ENCODE measurements at regions not wholly inside any gene's neighbourhood (a gene's known extent, or its start where the extent isn't known, plus 50 kb on each side); places are given as distances from the start of the nearest gene placed in this dataset.

DNA sequence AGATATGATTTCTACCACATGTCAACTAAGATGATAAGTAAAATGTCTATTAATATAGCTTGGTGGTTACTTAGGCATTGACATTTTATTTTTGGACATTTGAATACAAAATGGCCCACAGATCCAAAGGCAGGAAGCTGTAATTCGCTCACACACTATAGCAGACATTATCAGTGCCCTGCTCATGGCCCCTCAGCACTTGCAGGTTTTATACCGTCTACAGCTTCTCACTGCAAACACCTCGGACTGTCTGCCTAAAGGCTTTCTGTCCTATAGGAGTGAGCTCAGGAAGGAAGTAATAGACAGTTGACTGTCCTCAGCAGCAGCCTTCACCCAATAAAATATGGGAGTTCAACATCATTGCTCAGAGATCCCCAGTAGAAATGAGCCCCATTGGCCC, 140.8 kb upstream of the RASA1 start:
- Histone ChIP-seq H3K36me3 (ENCODE audit: insufficient read depth, low read length) (no peaks in the 10 kb centered on the region), H3K4me3 (ENCODE audit: low read length) (no peak overlapping the region), H2AFZ (ENCODE audit: low read depth, low read length) (no peak overlapping the region), H3K4me2 (ENCODE audit: low read length) (no peak overlapping the region), H3K79me2 (replicated peaks; ENCODE audit: insufficient read depth, low read length) (no peaks in the 10 kb centered on the region), H3K27ac (ENCODE audit: low read length) (no peak overlapping the region), H3F3A (ENCODE audit: insufficient read depth, low read length, poor library complexity, severe bottlenecking) (no peaks in the 10 kb centered on the region), H3K27me3 (ENCODE audit: insufficient read depth, low read depth, low read length) (no peaks in the 10 kb centered on the region), H3K9ac (ENCODE audit: low read length) (no peak overlapping the region), H3K9me3 (ENCODE audit: low read length) (no peaks in the 10 kb centered on the region), H4K20me1 (ENCODE audit: insufficient read depth) (no peaks in the 10 kb centered on the region), H3K9me2 (ENCODE audit: insufficient read depth, low read length) (no peaks in the 10 kb centered on the region)
- TF ChIP-seq, protein P1, sequence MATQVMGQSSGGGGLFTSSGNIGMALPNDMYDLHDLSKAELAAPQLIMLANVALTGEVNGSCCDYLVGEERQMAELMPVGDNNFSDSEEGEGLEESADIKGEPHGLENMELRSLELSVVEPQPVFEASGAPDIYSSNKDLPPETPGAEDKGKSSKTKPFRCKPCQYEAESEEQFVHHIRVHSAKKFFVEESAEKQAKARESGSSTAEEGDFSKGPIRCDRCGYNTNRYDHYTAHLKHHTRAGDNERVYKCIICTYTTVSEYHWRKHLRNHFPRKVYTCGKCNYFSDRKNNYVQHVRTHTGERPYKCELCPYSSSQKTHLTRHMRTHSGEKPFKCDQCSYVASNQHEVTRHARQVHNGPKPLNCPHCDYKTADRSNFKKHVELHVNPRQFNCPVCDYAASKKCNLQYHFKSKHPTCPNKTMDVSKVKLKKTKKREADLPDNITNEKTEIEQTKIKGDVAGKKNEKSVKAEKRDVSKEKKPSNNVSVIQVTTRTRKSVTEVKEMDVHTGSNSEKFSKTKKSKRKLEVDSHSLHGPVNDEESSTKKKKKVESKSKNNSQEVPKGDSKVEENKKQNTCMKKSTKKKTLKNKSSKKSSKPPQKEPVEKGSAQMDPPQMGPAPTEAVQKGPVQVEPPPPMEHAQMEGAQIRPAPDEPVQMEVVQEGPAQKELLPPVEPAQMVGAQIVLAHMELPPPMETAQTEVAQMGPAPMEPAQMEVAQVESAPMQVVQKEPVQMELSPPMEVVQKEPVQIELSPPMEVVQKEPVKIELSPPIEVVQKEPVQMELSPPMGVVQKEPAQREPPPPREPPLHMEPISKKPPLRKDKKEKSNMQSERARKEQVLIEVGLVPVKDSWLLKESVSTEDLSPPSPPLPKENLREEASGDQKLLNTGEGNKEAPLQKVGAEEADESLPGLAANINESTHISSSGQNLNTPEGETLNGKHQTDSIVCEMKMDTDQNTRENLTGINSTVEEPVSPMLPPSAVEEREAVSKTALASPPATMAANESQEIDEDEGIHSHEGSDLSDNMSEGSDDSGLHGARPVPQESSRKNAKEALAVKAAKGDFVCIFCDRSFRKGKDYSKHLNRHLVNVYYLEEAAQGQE (IDR thresholded peaks at IDR 0.05; ENCODE audit: borderline replicate concordance): no peak
- TF ChIP-seq EZH2 (IDR thresholded peaks at IDR 0.05; ENCODE audit: borderline replicate concordance, insufficient read depth, low read length, poor library complexity, severe bottlenecking): no peak
- TF ChIP-seq MXI1 (conservative IDR thresholded peaks at IDR 0.05; ENCODE audit: poor library complexity, severe bottlenecking): no peak
- no peak for TF ChIP-seq EP300 (conservative IDR thresholded peaks at IDR 0.05; ENCODE audit: poor library complexity, severe bottlenecking)
- TF ChIP-seq RAD21 (conservative IDR thresholded peaks at IDR 0.05): no peak
- TF ChIP-seq, protein P2, sequence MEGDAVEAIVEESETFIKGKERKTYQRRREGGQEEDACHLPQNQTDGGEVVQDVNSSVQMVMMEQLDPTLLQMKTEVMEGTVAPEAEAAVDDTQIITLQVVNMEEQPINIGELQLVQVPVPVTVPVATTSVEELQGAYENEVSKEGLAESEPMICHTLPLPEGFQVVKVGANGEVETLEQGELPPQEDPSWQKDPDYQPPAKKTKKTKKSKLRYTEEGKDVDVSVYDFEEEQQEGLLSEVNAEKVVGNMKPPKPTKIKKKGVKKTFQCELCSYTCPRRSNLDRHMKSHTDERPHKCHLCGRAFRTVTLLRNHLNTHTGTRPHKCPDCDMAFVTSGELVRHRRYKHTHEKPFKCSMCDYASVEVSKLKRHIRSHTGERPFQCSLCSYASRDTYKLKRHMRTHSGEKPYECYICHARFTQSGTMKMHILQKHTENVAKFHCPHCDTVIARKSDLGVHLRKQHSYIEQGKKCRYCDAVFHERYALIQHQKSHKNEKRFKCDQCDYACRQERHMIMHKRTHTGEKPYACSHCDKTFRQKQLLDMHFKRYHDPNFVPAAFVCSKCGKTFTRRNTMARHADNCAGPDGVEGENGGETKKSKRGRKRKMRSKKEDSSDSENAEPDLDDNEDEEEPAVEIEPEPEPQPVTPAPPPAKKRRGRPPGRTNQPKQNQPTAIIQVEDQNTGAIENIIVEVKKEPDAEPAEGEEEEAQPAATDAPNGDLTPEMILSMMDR (IDR thresholded peaks at IDR 0.05; ENCODE audit: poor library complexity, severe bottlenecking): no peak
- TF ChIP-seq SMC3 (conservative IDR thresholded peaks at IDR 0.05; ENCODE audit: poor library complexity): no peak
- no peak for TF ChIP-seq POLR2AphosphoS5 (IDR thresholded peaks at IDR 0.05)
- no peak for TF ChIP-seq TAF1 (IDR thresholded peaks at IDR 0.05; ENCODE audit: low read depth)

DNA sequence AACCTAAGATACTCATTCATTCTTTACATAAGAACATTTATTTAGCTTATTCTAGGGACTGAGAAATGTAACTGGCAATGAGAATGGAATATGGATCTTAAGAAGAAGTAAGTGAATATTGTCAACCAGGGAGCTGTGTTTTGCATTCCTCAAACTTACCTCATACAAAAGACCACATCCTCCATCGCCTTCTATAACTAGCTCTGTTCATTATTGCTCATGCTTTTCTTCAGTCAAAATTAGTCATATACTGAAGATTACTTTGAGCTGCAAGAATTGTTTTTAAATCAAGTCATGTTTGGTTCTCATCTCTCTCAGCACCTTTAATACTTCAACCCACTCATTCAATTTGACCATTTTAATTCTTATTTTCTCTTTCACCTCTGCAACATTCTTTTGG, 140.3 kb upstream of the RASA1 start:
- Histone ChIP-seq H3K9me3 (ENCODE audit: low read length) (no peaks in the 10 kb centered on the region), H2AFZ (ENCODE audit: low read depth, low read length) (no peak overlapping the region), H3K4me2 (ENCODE audit: low read length) (no peak overlapping the region), H4K20me1 (ENCODE audit: insufficient read depth) (no peaks in the 10 kb centered on the region), H3F3A (ENCODE audit: insufficient read depth, low read length, poor library complexity, severe bottlenecking) (no peaks in the 10 kb centered on the region), H3K27me3 (ENCODE audit: insufficient read depth, low read depth, low read length) (no peaks in the 10 kb centered on the region), H3K9ac (ENCODE audit: low read length) (no peak overlapping the region), H3K36me3 (ENCODE audit: insufficient read depth, low read length) (no peaks in the 10 kb centered on the region), H3K27ac (ENCODE audit: low read length) (no peak overlapping the region), H3K4me3 (ENCODE audit: low read length) (no peak overlapping the region), H3K9me2 (ENCODE audit: insufficient read depth, low read length) (no peaks in the 10 kb centered on the region), H3K79me2 (replicated peaks; ENCODE audit: insufficient read depth, low read length) (no peaks in the 10 kb centered on the region)
- TF ChIP-seq EZH2 (IDR thresholded peaks at IDR 0.05; ENCODE audit: borderline replicate concordance, insufficient read depth, low read length, poor library complexity, severe bottlenecking): no peak
- no peak for TF ChIP-seq MXI1 (conservative IDR thresholded peaks at IDR 0.05; ENCODE audit: poor library complexity, severe bottlenecking)
- TF ChIP-seq, protein P2 (IDR thresholded peaks at IDR 0.05; ENCODE audit: poor library complexity, severe bottlenecking): no peak
- TF ChIP-seq EP300 (conservative IDR thresholded peaks at IDR 0.05; ENCODE audit: poor library complexity, severe bottlenecking): no peak
- no peak for TF ChIP-seq RAD21 (conservative IDR thresholded peaks at IDR 0.05)
- no peak for TF ChIP-seq SMC3 (conservative IDR thresholded peaks at IDR 0.05; ENCODE audit: poor library complexity)

Data from neural cell (in vitro differentiated cells).